GM08714 (cell line): ENCODE measurements at regions not wholly inside any gene's neighbourhood (a gene's known extent, or its start where the extent isn't known, plus 50 kb on each side); places are given as distances from the start of the nearest gene placed in this dataset.

Experiments
- H3K4me3 ChIP-seq: fragments of 200-500 bp; sonication (Bioruptor generic); 2 replicates; pipeline ENCODE4 v1.5.1; 2014; ENCODE audit warnings: mild to moderate bottlenecking, low read length, inconsistent platforms
- ZNF274 ChIP-seq: IDR thresholded peaks from 2 replicates; pipeline ENCODE4 v1.6.1; 2012; ENCODE audit warnings: mild to moderate bottlenecking, low read depth, low read length

DNA sequence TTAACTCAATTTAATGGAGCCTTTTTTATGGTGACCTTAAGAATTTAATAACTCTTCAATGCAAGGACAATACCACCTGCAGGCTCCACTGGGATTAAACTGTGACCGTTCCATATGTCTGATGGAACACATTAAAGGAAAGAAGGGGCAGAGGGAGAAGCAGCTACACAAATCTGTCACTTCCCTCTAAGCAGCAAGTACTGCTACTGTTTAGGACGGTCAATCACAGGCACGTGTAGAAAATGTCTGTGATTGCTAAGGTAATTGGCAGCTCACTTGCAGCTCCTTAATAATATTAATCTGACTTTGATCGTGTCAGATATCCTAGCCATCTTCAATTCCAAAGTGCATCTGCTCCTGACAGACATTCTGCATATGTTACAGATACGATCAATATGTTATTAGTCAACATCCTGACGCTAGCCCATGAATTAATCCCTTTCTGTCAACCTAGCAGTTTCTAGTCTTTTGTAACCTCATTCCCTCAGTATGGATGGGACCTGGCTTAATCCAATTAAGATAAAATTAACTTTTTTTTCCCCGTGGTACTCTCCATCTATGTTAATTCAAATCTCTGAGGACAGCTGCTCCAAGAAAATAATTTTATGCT, 1012.4 kb downstream of the AMY1C start:
- H3K4me3 ChIP-seq: no peak overlapping the region

GRCh38 chr1:104765085-104765484, 1015.4 kb downstream of the AMY1C start:
- no peak for TF ChIP-seq ZNF274

More for the DNA sequence above, 1012.4 kb downstream of the AMY1C start:
- TF ChIP-seq ZNF274: no peak

DNA sequence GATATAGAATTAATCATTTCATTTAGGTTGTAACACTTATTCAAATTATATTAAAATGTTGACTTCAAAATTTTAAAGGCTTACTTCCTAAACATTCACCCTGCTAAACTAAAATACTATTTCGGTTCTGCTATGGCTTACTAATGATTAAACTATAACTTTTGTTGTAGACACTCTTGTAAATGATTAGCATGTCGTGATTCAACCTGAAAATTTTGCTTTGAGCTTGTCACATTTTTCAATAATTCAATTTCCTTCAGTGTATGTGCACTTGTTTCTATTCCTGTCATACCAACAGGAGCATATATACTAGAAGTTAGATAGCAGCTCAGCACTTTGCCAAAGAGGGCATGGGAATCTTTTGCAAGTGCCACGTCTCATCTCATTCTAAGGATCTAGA, 1018.8 kb downstream of the AMY1C start:
- no peak overlapping the region for H3K4me3 ChIP-seq
- TF ChIP-seq ZNF274: no peak

More at GRCh38 chr1:104765085-104765484, 1015.4 kb downstream of the AMY1C start:
- H3K4me3 ChIP-seq: no peak overlapping the region

DNA sequence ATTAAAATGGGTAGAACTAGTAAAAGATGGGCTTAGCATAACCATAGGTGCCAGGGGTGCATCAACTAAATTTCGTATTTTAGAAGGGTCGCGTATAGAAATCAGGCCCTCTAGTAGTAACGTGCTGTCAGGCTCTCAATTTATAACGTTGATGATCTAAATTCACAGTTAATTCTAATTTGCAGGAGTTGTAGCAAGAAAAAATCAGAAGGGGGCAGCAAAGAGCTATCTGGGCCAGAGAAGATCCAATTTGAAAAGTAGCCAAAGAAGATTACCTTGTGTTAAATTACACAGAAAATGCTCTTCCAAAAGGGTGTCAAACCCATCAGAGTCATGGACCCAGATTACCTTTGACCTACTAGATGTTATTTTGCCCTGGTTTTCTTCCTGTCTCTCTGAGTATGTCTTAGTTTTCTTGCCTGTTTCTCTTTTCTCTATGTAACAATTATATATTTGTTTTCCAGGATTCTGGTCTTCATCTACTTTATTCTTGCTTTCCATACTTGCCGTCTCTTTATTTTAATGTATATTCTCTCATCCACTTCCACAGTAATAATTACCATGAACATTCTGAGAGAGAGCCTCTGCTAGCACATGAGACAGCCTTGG, 1030.9 kb downstream of the AMY1C start:
- no peak overlapping the region for H3K4me3 ChIP-seq
- TF ChIP-seq ZNF274: no peak

- TF ChIP-seq ZNF274: no peak
- H3K4me3 ChIP-seq: no peak overlapping the region
Measured at GRCh38 chr1:104785575-104786187, 1036.0 kb downstream of the AMY1C start.

DNA sequence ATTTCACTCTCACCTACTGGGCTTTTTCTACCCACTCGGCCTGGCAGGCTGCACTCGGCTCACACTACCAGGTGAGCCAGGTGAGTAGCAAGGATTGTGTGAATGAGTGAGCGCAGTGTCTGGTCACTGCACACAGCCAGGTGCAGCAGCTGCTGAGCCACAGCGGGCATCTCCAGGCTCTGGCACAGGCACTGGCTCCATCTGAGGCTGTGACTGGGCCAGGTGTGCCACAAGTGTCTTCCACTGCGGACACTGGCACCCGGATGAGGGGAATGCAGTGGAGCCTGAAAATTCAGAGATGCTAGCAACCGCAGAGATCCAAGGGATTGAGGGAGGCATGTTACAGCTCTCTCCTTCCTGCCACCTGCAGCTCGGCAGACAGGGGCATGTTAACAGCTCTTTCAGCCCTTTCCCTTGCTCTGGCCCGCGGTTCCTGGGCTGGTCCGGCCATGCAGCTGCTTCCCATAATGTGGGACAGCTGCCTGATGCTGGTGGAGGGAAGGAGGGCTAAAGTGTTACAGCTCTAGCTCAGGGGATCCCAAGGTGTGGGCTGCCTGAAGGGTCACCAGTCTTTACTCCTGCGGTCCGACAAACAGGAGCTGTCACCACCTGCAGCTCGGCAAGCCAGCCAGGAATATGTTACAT, 1038.3 kb downstream of the AMY1C start:
- no peak for TF ChIP-seq ZNF274
- no peak overlapping the region for H3K4me3 ChIP-seq

DNA sequence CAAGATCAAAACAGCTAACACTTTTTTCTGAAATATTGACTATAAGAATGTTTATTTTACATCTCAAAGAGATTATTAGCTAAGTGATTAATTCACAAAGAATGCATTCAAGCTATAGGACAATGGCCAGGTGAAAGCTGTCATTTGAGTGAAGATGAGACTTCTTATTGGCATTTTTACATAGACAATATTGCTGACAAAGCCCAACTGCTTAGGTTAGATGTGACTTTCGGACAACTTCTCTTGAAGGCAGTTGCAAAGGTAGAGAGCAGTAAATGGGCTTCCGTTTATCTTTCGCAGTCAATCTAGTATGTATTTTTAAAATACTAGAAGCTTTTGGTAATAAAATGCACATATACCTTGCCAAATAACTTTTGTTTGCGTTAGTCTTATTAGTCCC, 1041.3 kb downstream of the AMY1C start:
- TF ChIP-seq ZNF274: no peak
- H3K4me3 ChIP-seq: no peak overlapping the region

- TF ChIP-seq ZNF274: no peak
- no peak overlapping the region for H3K4me3 ChIP-seq
Measured at GRCh38 chr1:104794035-104794434, 1044.3 kb downstream of the AMY1C start.

DNA sequence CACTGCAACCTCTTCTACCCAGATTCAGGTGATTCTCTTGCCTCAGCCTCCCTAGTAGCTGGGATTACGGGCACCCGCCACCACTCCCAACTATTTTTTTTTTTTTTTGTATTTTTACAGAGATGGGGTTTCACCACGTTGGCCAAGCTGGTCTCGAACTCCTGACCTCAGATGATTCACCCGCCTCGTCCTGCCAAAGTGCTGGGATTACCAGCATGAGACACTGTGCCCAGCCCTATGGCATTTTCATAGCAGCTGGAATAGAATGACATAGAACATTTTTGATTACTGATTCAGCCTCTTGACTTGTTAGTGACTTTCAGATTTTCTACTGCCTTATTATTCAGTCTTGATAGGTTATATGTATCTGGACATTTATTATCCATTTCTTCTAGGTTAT, 1046.2 kb downstream of the AMY1C start:
- no peak for TF ChIP-seq ZNF274
- H3K4me3 ChIP-seq: no peak overlapping the region

GRCh38 chr1:104797982-104798381, 1048.3 kb downstream of the AMY1C start:
- no peak overlapping the region for H3K4me3 ChIP-seq
- TF ChIP-seq ZNF274: no peak

GRCh38 chr1:104801344-104801743, 1051.6 kb downstream of the AMY1C start:
- TF ChIP-seq ZNF274: no peak
- no peak overlapping the region for H3K4me3 ChIP-seq

DNA sequence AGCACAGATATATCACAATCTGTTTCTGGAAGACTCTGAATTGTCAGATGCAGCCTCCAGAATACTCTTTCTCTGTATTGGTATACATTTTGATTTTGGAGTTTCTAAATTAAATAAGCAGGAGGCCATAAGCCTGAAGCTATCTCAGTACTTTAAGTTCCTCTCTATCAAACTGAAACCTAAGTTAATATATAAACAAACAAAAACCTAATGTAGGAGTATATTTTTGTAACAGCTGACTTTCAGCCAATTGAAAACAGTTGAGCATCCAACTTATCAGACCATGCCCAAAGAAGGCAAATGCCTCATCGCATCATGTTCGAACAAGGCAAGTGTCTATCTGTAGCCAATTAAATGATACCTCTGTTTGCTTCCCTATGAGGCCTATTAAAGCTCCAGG, 1054.4 kb downstream of the AMY1C start:
- H3K4me3 ChIP-seq: no peak overlapping the region
- no peak for TF ChIP-seq ZNF274

- no peak overlapping the region for H3K4me3 ChIP-seq
- TF ChIP-seq ZNF274: no peak
Measured at GRCh38 chr1:104807590-104807989, 1057.9 kb downstream of the AMY1C start.

GRCh38 chr1:104825401-104825800, 1075.7 kb downstream of the AMY1C start:
- TF ChIP-seq ZNF274: no peak
- H3K4me3 ChIP-seq: no peak overlapping the region

DNA sequence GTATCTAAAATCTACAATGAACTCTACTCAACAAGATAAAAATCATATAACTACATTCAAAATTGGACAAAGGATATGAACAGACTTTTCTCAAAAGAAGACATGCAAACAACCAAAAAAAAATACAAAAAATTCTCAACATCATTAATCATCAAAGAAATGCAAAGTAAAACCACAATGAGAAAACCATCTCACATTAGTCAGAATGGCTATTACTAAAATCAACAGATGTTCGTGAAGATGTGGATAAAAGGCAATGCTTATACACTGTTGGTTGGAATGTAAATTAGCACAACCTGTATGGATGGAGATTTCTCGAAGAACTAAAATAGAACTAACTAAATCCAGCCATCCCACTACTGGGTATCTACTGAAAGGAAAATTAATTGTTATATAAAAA, 1080.8 kb downstream of the AMY1C start:
- TF ChIP-seq ZNF274: no peak
- H3K4me3 ChIP-seq: no peak overlapping the region
